Lower leg skin (tissue), 4 donors: ENCODE measurements at regions not wholly inside any gene's neighbourhood (a gene's known extent, or its start where the extent isn't known, plus 50 kb on each side); places are given as distances from the start of the nearest gene placed in this dataset.

ENCODE experiments used
- DNase-seq, 2 donors: peaks; one replicate each; pipeline ENCODE4 v3.0.0-alpha.2; 2019; ENCODE audit warnings: low spot score in 2 of 2
- H3K4me3 ChIP-seq: fragments of 200-600 bp; sonication (generic); 2 replicates; pipeline ENCODE4 v1.5.1; 2017; ENCODE audit warnings: mild to moderate bottlenecking, low read depth; ENCODE audit not compliant: poor library complexity, severe bottlenecking
- POLR2A ChIP-seq, 2 donors: fragments of 450-650 bp; IDR thresholded peaks; one replicate each; pipeline ENCODE4 v1.6.1; 2016 to 2017; ENCODE audit warnings: antibody characterized with exemption in 2 of 2, mild to moderate bottlenecking in 1 of 2, moderate library complexity in 1 of 2
- WGBS, 2 donors: methylation state at CpG; one replicate each; pipeline ENCODE4 v1.1.5; 2018; 5-methylcytosine and 5-hydroxymethylcytosine counted together
- intact Hi-C: fragments of 100-400 bp; cut with DNase I; formaldehyde crosslinking; loops from one replicate; pipeline ENCODE4 v1.15.0; 2023; ENCODE audit warnings: low total_unique reads
- TF ChIP-seq, protein P1 (sequence below), 3 donors: fragments of 450-650 bp; IDR thresholded peaks; one replicate each; pipeline ENCODE4 v1.5.1; 2016; ENCODE audit warnings: antibody characterized with exemption in 3 of 3, mild to moderate bottlenecking in 3 of 3, moderate library complexity in 2 of 3

- TF ChIP-seq, protein P1, sequence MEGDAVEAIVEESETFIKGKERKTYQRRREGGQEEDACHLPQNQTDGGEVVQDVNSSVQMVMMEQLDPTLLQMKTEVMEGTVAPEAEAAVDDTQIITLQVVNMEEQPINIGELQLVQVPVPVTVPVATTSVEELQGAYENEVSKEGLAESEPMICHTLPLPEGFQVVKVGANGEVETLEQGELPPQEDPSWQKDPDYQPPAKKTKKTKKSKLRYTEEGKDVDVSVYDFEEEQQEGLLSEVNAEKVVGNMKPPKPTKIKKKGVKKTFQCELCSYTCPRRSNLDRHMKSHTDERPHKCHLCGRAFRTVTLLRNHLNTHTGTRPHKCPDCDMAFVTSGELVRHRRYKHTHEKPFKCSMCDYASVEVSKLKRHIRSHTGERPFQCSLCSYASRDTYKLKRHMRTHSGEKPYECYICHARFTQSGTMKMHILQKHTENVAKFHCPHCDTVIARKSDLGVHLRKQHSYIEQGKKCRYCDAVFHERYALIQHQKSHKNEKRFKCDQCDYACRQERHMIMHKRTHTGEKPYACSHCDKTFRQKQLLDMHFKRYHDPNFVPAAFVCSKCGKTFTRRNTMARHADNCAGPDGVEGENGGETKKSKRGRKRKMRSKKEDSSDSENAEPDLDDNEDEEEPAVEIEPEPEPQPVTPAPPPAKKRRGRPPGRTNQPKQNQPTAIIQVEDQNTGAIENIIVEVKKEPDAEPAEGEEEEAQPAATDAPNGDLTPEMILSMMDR (IDR thresholded peaks at IDR 0.05): no peak
- no peak for TF ChIP-seq POLR2A (IDR thresholded peaks at IDR 0.05)
- intact Hi-C loops: no loop called here
- WGBS, 2 donors: 18 to 21% methylated on average over 14 of the region's 14 CpGs
- DNase-seq: peak; percentile 66 to 92
- no peak overlapping the region for H3K4me3 ChIP-seq
Measured at GRCh38 chr15:99450896-99451358, 114.9 kb upstream of the MEF2A start.

- DNase-seq: peak in 1 of 2 donors; percentile 75
- WGBS, 2 donors: 86 to 90% methylated on average over 3 of the region's 3 CpGs
- no peak overlapping the region for H3K4me3 ChIP-seq
- intact Hi-C loops: no loop called here
- TF ChIP-seq, protein P1 (IDR thresholded peaks at IDR 0.05): no peak
- TF ChIP-seq POLR2A (IDR thresholded peaks at IDR 0.05): no peak
Measured at GRCh38 chr15:99451484-99451883, 114.3 kb upstream of the MEF2A start.

GRCh38 chr15:99452010-99452409 is 113.8 kb upstream of the MEF2A start:
- TF ChIP-seq POLR2A (IDR thresholded peaks at IDR 0.05): no peak
- TF ChIP-seq, protein P1 (IDR thresholded peaks at IDR 0.05): no peak
- WGBS, 2 donors: 88 to 94% methylated on average over 11 of the region's 11 CpGs
- peak in 1 of 2 donors; percentile 48 for DNase-seq
- no peak overlapping the region for H3K4me3 ChIP-seq
- intact Hi-C loops: no loop called here

DNA sequence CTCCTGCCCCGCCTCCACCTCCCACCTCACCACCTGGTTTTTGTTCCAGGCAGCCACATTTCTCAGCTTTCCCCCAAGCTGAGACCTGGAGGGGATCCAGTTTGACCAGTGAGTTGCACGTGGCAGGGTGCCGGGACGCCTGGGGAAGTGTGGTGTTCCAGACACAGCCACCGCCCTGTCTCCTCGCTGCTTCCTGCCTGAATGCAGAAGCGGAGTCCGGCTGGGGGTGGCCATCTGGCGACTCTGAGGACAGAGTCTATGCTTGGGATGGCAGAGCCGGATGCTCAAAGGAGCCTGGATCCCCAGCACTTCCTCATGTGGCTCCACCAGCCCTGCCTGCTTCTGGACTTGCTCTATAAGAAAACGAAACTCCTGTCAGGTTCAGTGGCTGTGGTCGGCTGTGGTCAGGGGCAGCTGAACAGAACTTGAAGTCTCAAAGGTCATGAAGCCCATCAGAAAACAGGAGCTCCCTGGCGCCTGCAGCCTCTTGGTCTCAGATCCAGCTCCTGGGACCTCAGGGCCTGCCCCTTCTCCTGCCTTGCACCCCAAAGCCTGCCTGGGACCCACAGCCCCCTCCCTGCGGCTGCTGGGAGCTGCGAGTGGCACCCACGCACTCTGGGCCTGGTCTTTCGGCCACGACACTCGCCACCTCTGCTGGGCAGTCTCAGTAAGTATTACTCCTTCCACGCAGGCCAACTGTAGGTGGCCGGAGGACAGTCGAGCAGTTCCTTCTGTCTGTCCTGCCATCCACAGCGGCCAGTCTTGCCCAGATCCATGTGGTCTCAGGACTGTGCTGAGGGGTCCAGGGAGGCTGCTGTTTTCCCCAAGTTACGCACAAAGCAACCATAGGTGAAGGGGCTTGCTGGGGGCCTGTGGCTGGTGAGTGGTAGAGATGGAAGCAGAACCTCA is 112.8 kb upstream of the MEF2A start:
- no peak overlapping the region for H3K4me3 ChIP-seq
- peak; percentile 83 to 96 for DNase-seq
- TF ChIP-seq, protein P1 (IDR thresholded peaks at IDR 0.05): no peak
- TF ChIP-seq POLR2A (IDR thresholded peaks at IDR 0.05): no peak
- intact Hi-C loops: no loop called here
- 64 to 81% methylated on average over 20 to 24 of the region's 24 CpGs for WGBS, 2 donors

GRCh38 chr15:99453637-99454030 is 112.2 kb upstream of the MEF2A start:
- TF ChIP-seq, protein P1 (IDR thresholded peaks at IDR 0.05): no peak
- no peak for TF ChIP-seq POLR2A (IDR thresholded peaks at IDR 0.05)
- intact Hi-C loops: no loop called here
- DNase-seq: no peak
- 96 to 98% methylated on average over 6 of the region's 6 CpGs for WGBS, 2 donors
- no peak overlapping the region for H3K4me3 ChIP-seq
